HEK293 (cell line): ENCODE measurements at regions not wholly inside any gene's neighbourhood (a gene's known extent, or its start where the extent isn't known, plus 50 kb on each side); places are given as distances from the start of the nearest gene placed in this dataset.

Experiments used
- CTCF ChIA-PET: fragments of 350-600 bp; formaldehyde crosslinking; extraction: SDS; loops from one replicate; lab custom pipeline; 2021; ENCODE audit warnings: antibody characterized with exemption; lab: Yijun Ruan, JAX
- POLR2A ChIA-PET: fragments of 300-600 bp; formaldehyde crosslinking; extraction: SDS; loops from one replicate; lab custom pipeline; 2020; ENCODE audit warnings: antibody characterized with exemption, inconsistent platforms; lab: Yijun Ruan, JAX
- H3K27ac ChIP-seq: fragments of 200-500 bp; sonication (Bioruptor generic); 2 replicates; pipeline ENCODE4 v1.5.1; 2014; ENCODE audit warnings: low read depth, low read length, control low read depth, inconsistent platforms; ENCODE audit errors: extremely low read depth
- H3K36me3 ChIP-seq, 2 experiments: fragments of 200-500 bp in 1 of 2; sonication (Bioruptor generic) in 1 of 2; 1 replicate in 1 of 2; 2 replicates in 1 of 2; pipeline ENCODE4 v1.5.1; 2014 to 2017; ENCODE audit warnings: inconsistent platforms in 2 of 2, low read length in 2 of 2; ENCODE audit not compliant: control insufficient read depth in 2 of 2, insufficient read depth in 1 of 2
- H3K4me1 ChIP-seq: fragments of 200-500 bp; sonication (Bioruptor generic); 2 replicates; pipeline ENCODE4 v1.5.1; 2014; ENCODE audit warnings: mild to moderate bottlenecking, low read length, inconsistent platforms; ENCODE audit not compliant: control insufficient read depth, insufficient read depth
- H3K4me3 ChIP-seq: 2 replicates; pipeline ENCODE4 v1.5.1; 2011; ENCODE audit warnings: low read depth, mild to moderate bottlenecking, control low read depth, low read length, moderate library complexity
- H3K9me3 ChIP-seq: fragments of 200-500 bp; sonication (Bioruptor generic); 2 replicates; pipeline ENCODE4 v1.5.1; 2014; ENCODE audit warnings: low read depth, low read length, inconsistent platforms; ENCODE audit not compliant: control insufficient read depth, insufficient read depth
- GLIS1 ChIP-seq: fragments of 450-650 bp; formaldehyde crosslinking; IDR thresholded peaks from 2 replicates; pipeline ENCODE4 v1.5.1; 2016; ENCODE audit warnings: missing biosample characterization, missing genetic modification characterization
- OSR2 ChIP-seq: fragments of 450-650 bp; formaldehyde crosslinking; IDR thresholded peaks from 2 replicates; pipeline ENCODE4 v1.5.1; 2016; ENCODE audit warnings: missing biosample characterization, missing genetic modification characterization
- OVOL3 ChIP-seq: fragments of 450-650 bp; formaldehyde crosslinking; IDR thresholded peaks from 2 replicates; pipeline ENCODE4 v1.5.1; 2016; ENCODE audit warnings: missing biosample characterization, missing genetic modification characterization
- REPIN1 ChIP-seq: fragments of 450-650 bp; formaldehyde crosslinking; IDR thresholded peaks from 2 replicates; pipeline ENCODE4 v1.5.1; 2017; ENCODE audit warnings: missing biosample characterization, missing genetic modification characterization, low read depth
- SETDB1 ChIP-seq: IDR thresholded peaks from one replicate; pipeline ENCODE4 v1.6.1; 2017; ENCODE audit warnings: mild to moderate bottlenecking, low read length, moderate library complexity, mixed read lengths; ENCODE audit not compliant: insufficient read length
- SP2 ChIP-seq: fragments of 450-650 bp; formaldehyde crosslinking; IDR thresholded peaks from 2 replicates; pipeline ENCODE4 v1.5.1; 2016; ENCODE audit warnings: missing biosample characterization, missing genetic modification characterization
- TCF7L2 ChIP-seq: IDR thresholded peaks from 2 replicates; pipeline ENCODE4 v1.6.1; 2011; ENCODE audit warnings: low read depth, mild to moderate bottlenecking, inconsistent platforms, low read length, moderate library complexity, borderline replicate concordance
- WT1 ChIP-seq: fragments of 450-650 bp; formaldehyde crosslinking; IDR thresholded peaks from 2 replicates; pipeline ENCODE4 v1.5.1; 2016; ENCODE audit warnings: missing biosample characterization, missing genetic modification characterization
- ZBTB1 ChIP-seq: fragments of 450-650 bp; formaldehyde crosslinking; IDR thresholded peaks from 2 replicates; pipeline ENCODE4 v1.5.1; 2016; ENCODE audit warnings: missing biosample characterization, missing genetic modification characterization
- ZFP37 ChIP-seq: fragments of 450-650 bp; formaldehyde crosslinking; IDR thresholded peaks from 2 replicates; pipeline ENCODE4 v1.5.1; 2016; ENCODE audit warnings: missing biosample characterization, missing genetic modification characterization
- ZNF140 ChIP-seq: fragments of 450-650 bp; formaldehyde crosslinking; IDR thresholded peaks from 2 replicates; pipeline ENCODE4 v1.5.1; 2016; ENCODE audit warnings: missing biosample characterization, missing genetic modification characterization
- ZNF155 ChIP-seq: fragments of 450-650 bp; formaldehyde crosslinking; IDR thresholded peaks from 2 replicates; pipeline ENCODE4 v1.5.1; 2016; ENCODE audit warnings: missing biosample characterization, missing genetic modification characterization
- ZNF157 ChIP-seq: fragments of 450-650 bp; formaldehyde crosslinking; IDR thresholded peaks from 2 replicates; pipeline ENCODE4 v1.5.1; 2016; ENCODE audit warnings: missing biosample characterization, missing genetic modification characterization
- ZNF311 ChIP-seq: fragments of 450-650 bp; formaldehyde crosslinking; IDR thresholded peaks from 2 replicates; pipeline ENCODE4 v1.5.1; 2017; ENCODE audit warnings: missing biosample characterization, missing genetic modification characterization, borderline replicate concordance
- ZNF341 ChIP-seq: fragments of 450-650 bp; formaldehyde crosslinking; IDR thresholded peaks from 2 replicates; pipeline ENCODE4; 2016; ENCODE audit warnings: low read depth, missing biosample characterization, missing genetic modification characterization
- ZNF426 ChIP-seq: fragments of 450-650 bp; formaldehyde crosslinking; IDR thresholded peaks from 2 replicates; pipeline ENCODE4 v1.5.1; 2017; ENCODE audit warnings: missing biosample characterization, missing genetic modification characterization, mild to moderate bottlenecking, inconsistent platforms, moderate library complexity
- ZNF433 ChIP-seq: fragments of 450-650 bp; formaldehyde crosslinking; IDR thresholded peaks from 2 replicates; pipeline ENCODE4 v1.5.1; 2016; ENCODE audit warnings: missing biosample characterization, missing genetic modification characterization, low read depth
- ZNF548 ChIP-seq: fragments of 450-650 bp; formaldehyde crosslinking; IDR thresholded peaks from 2 replicates; pipeline ENCODE4 v1.5.1; 2016; ENCODE audit warnings: missing biosample characterization, missing genetic modification characterization
- ZNF585B ChIP-seq: fragments of 450-650 bp; formaldehyde crosslinking; IDR thresholded peaks from 2 replicates; pipeline ENCODE4 v1.5.1; 2016; ENCODE audit warnings: missing biosample characterization, missing genetic modification characterization
- ZNF626 ChIP-seq: fragments of 450-650 bp; sonication (Bioruptor Pico); formaldehyde crosslinking; IDR thresholded peaks from 2 replicates; pipeline ENCODE4 v1.5.1; 2018; ENCODE audit warnings: missing biosample characterization, missing genetic modification characterization, inconsistent platforms
- ZNF629 ChIP-seq: fragments of 450-650 bp; formaldehyde crosslinking; IDR thresholded peaks from 2 replicates; pipeline ENCODE4 v1.5.1; 2017; ENCODE audit warnings: missing biosample characterization, missing genetic modification characterization
- ZNF664 ChIP-seq: fragments of 450-650 bp; formaldehyde crosslinking; IDR thresholded peaks from 2 replicates; pipeline ENCODE4 v1.5.1; 2016; ENCODE audit warnings: missing biosample characterization, missing genetic modification characterization
- ZSCAN16 ChIP-seq: fragments of 450-650 bp; formaldehyde crosslinking; IDR thresholded peaks from 2 replicates; pipeline ENCODE4 v1.5.1; 2016; ENCODE audit warnings: missing biosample characterization, missing genetic modification characterization
- TF ChIP-seq, protein P1 (sequence below): fragments of 450-650 bp; IDR thresholded peaks from 2 replicates; pipeline ENCODE4 v1.5.1; 2018; ENCODE audit warnings: missing biosample characterization, mild to moderate bottlenecking, missing genetic modification characterization
- TF ChIP-seq, protein P2 (sequence below): fragments of 450-650 bp; formaldehyde crosslinking; IDR thresholded peaks from 2 replicates; pipeline ENCODE4 v1.5.1; 2016; ENCODE audit warnings: missing biosample characterization, missing genetic modification characterization
- TF ChIP-seq, protein P3 (sequence below): fragments of 450-650 bp; formaldehyde crosslinking; IDR thresholded peaks from 2 replicates; pipeline ENCODE4 v1.5.1; 2016; ENCODE audit warnings: missing biosample characterization, missing genetic modification characterization, borderline replicate concordance

DNA sequence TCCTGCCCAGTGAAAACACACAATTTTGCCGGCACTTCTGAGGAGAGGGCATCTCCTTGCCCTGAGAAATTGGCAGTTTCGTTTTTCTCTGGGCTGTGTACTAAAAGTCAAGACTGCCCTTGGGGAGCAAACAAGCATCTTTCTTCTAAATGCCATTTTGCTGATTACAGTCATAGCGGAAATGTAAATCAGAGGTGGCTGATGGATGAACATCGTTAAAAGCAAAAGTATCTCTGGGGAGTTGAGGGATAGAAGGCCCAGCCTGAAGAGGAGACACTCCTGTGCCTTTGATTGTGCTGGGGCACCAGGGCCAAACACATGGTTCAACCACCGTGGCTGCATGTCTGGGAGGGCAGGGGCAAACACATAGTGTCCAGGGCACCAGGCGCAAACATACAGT, 49.8 kb downstream of the ABCC12 start:
- CTCF ChIA-PET, result no interaction called here
- H3K36me3 ChIP-seq, result no peaks in the 10 kb centered on the region
- H3K27ac ChIP-seq, result no peak overlapping the region
- H3K9me3 ChIP-seq, result no peaks in the 10 kb centered on the region
- no peak overlapping the region for H3K4me3 ChIP-seq
- TF ChIP-seq, protein P1, sequence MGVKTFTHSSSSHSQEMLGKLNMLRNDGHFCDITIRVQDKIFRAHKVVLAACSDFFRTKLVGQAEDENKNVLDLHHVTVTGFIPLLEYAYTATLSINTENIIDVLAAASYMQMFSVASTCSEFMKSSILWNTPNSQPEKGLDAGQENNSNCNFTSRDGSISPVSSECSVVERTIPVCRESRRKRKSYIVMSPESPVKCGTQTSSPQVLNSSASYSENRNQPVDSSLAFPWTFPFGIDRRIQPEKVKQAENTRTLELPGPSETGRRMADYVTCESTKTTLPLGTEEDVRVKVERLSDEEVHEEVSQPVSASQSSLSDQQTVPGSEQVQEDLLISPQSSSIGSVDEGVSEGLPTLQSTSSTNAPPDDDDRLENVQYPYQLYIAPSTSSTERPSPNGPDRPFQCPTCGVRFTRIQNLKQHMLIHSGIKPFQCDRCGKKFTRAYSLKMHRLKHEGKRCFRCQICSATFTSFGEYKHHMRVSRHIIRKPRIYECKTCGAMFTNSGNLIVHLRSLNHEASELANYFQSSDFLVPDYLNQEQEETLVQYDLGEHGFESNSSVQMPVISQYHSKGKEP (tag by site-specific recombination), result no peak
- TF ChIP-seq ZNF140 (tag by site-specific recombination) (no peak), ZNF664 (tag by site-specific recombination) (no peak), SP2 (tag by site-specific recombination) (no peak)
- H3K4me1 ChIP-seq, result no peaks in the 10 kb centered on the region
- POLR2A ChIA-PET, result no interaction called here

DNA sequence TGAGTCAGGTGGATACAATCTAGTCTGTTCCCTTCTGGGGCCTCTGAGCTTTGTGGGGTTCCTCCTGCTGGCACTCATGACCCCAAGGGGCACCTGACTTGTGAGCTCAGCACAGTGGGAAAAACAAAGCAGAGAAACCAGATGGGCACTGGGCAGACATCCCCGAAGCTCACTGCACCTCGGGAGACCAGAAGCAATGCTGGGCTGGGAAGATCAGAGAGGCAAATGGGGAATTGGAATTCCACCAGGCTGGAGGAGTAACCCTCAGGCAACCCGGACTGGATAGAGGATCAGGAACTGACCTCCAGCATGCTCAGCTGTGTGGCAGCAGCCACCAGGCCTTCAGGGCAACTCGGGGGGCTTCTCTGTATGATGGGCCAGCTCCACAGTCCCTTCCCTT, 50.3 kb downstream of the ABCC12 start:
- Histone ChIP-seq H3K4me3 (no peak overlapping the region), H3K27ac (no peak overlapping the region), H3K4me1 (no peaks in the 10 kb centered on the region), H3K9me3 (no peaks in the 10 kb centered on the region), H3K36me3 (no peaks in the 10 kb centered on the region)
- no peak for TF ChIP-seq ZNF629 (tag by site-specific recombination)
- TF ChIP-seq ZFP37 (tag by site-specific recombination), result no peak
- TF ChIP-seq OVOL3 (tag by site-specific recombination), result no peak
- TF ChIP-seq OSR2 (tag by site-specific recombination), result no peak
- TF ChIP-seq ZNF426, result no peak
- no peak for TF ChIP-seq ZNF585B (tag by site-specific recombination)
- TF ChIP-seq ZBTB1, result no peak
- TF ChIP-seq ZNF155 (tag by site-specific recombination), result no peak
- TF ChIP-seq ZNF548 (tag by site-specific recombination), result no peak
- no peak for TF ChIP-seq SETDB1
- no peak for TF ChIP-seq ZNF664 (tag by site-specific recombination)
- TF ChIP-seq, protein P2, sequence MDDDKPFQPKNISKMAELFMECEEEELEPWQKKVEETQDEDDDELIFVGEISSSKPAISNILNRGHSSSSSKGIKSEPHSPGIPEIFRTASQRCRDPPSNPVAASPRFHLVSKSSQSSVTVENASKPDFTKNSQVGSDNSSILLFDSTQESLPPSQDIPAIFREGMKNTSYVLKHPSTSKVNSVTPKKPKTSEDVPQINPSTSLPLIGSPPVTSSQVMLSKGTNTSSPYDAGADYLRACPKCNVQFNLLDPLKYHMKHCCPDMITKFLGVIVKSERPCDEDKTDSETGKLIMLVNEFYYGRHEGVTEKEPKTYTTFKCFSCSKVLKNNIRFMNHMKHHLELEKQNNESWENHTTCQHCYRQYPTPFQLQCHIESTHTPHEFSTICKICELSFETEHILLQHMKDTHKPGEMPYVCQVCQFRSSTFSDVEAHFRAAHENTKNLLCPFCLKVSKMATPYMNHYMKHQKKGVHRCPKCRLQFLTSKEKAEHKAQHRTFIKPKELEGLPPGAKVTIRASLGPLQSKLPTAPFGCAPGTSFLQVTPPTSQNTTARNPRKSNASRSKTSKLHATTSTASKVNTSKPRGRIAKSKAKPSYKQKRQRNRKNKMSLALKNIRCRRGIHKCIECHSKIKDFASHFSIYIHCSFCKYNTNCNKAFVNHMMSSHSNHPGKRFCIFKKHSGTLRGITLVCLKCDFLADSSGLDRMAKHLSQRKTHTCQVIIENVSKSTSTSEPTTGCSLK, result no peak
- POLR2A ChIA-PET, result no interaction called here
- CTCF ChIA-PET, result no interaction called here

DNA sequence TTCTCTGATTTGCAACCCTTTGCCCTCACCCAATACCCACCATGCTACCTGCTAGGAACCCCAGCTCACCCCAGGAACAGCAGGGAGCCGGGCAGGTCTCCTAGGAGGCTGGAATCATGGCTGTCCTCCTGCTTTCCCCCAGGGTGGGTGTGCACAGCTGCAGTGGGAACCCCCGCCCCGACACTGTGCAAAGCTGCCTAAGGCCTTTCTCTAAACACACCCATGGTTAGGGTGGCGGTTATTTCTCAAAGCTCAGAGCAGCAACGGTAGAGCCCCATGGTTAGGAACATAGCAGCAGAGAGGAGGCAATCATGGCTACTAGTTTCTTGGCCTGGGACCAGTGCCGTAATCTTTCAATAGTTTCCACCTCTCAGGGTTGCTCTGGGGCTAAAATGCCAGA, 52.2 kb downstream of the ABCC12 start:
- H3K36me3 ChIP-seq, result no peaks in the 10 kb centered on the region
- no peak overlapping the region for H3K27ac ChIP-seq
- ChIA-PET POLR2A (no interaction called here), CTCF (no interaction called here)
- H3K9me3 ChIP-seq, result no peaks in the 10 kb centered on the region
- no peaks in the 10 kb centered on the region for H3K4me1 ChIP-seq
- H3K4me3 ChIP-seq, result no peak overlapping the region
- TF ChIP-seq ZNF341 (tag by site-specific recombination) (no peak), ZNF433 (tag by site-specific recombination) (no peak), TCF7L2 (no peak), ZNF311 (no peak), ZNF626 (tag by site-specific recombination) (no peak), WT1 (tag by site-specific recombination) (no peak), ZNF157 (tag by site-specific recombination) (no peak), REPIN1 (tag by site-specific recombination) (no peak), ZSCAN16 (tag by site-specific recombination) (no peak), GLIS1 (tag by site-specific recombination) (no peak)
- TF ChIP-seq, protein P3, sequence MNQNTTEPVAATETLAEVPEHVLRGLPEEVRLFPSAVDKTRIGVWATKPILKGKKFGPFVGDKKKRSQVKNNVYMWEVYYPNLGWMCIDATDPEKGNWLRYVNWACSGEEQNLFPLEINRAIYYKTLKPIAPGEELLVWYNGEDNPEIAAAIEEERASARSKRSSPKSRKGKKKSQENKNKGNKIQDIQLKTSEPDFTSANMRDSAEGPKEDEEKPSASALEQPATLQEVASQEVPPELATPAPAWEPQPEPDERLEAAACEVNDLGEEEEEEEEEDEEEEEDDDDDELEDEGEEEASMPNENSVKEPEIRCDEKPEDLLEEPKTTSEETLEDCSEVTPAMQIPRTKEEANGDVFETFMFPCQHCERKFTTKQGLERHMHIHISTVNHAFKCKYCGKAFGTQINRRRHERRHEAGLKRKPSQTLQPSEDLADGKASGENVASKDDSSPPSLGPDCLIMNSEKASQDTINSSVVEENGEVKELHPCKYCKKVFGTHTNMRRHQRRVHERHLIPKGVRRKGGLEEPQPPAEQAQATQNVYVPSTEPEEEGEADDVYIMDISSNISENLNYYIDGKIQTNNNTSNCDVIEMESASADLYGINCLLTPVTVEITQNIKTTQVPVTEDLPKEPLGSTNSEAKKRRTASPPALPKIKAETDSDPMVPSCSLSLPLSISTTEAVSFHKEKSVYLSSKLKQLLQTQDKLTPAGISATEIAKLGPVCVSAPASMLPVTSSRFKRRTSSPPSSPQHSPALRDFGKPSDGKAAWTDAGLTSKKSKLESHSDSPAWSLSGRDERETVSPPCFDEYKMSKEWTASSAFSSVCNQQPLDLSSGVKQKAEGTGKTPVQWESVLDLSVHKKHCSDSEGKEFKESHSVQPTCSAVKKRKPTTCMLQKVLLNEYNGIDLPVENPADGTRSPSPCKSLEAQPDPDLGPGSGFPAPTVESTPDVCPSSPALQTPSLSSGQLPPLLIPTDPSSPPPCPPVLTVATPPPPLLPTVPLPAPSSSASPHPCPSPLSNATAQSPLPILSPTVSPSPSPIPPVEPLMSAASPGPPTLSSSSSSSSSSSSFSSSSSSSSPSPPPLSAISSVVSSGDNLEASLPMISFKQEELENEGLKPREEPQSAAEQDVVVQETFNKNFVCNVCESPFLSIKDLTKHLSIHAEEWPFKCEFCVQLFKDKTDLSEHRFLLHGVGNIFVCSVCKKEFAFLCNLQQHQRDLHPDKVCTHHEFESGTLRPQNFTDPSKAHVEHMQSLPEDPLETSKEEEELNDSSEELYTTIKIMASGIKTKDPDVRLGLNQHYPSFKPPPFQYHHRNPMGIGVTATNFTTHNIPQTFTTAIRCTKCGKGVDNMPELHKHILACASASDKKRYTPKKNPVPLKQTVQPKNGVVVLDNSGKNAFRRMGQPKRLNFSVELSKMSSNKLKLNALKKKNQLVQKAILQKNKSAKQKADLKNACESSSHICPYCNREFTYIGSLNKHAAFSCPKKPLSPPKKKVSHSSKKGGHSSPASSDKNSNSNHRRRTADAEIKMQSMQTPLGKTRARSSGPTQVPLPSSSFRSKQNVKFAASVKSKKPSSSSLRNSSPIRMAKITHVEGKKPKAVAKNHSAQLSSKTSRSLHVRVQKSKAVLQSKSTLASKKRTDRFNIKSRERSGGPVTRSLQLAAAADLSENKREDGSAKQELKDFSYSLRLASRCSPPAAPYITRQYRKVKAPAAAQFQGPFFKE (tag by site-specific recombination), result no peak
